ENCODE measurements at regions not wholly inside any gene's neighbourhood (a gene's known extent, or its start where the extent isn't known, plus 50 kb on each side); places are given as distances from the start of the nearest gene placed in this dataset.

- TF ChIP-seq CTCF (IDR thresholded peaks at IDR 0.05; ENCODE audit: control extremely low read depth in 1 of 3, insufficient read depth in 1 of 3, low read depth in 1 of 3, low read length in 3 of 3) (no peak), USF2 (IDR thresholded peaks at IDR 0.05; ENCODE audit: low read length) (no peak), RFX5 (IDR thresholded peaks at IDR 0.05; ENCODE audit: borderline replicate concordance, low read depth, low read length) (no peak), MAFK (IDR thresholded peaks at IDR 0.05; ENCODE audit: low read depth, low read length) (no peak), MAX (IDR thresholded peaks at IDR 0.05) (no peak), GABPA (IDR thresholded peaks at IDR 0.05; ENCODE audit: borderline replicate concordance, insufficient read depth, low read length) (no peak), RBBP5 (IDR thresholded peaks at IDR 0.05; ENCODE audit: borderline replicate concordance, low read depth, low read length) (no peak), CBX8 (IDR thresholded peaks at IDR 0.05; ENCODE audit: borderline replicate concordance, low read depth, low read length) (no peak), KDM5A (IDR thresholded peaks at IDR 0.05; ENCODE audit: low read length) (no peak), TAF1 (IDR thresholded peaks at IDR 0.05; ENCODE audit: low read depth, low read length) (no peak), NRF1 (IDR thresholded peaks at IDR 0.05; ENCODE audit: low read depth, low read length) (no peak), CHD1 (IDR thresholded peaks at IDR 0.05; ENCODE audit: low read depth, low read length) (no peak), NANOG (IDR thresholded peaks at IDR 0.05; ENCODE audit: insufficient read depth, low read depth, low read length, poor library complexity, severe bottlenecking) (no peak), BRCA1 (IDR thresholded peaks at IDR 0.05; ENCODE audit: low read depth, low read length) (no peak)
These were observed 274.0 kb downstream of the TSN start for GRCh38 chr2:122029456-122029855.
